H1 (cell line): ENCODE measurements at regions not wholly inside any gene's neighbourhood (a gene's known extent, or its start where the extent isn't known, plus 50 kb on each side); places are given as distances from the start of the nearest gene placed in this dataset.

ENCODE experiments used
- BACH1 ChIP-seq: IDR thresholded peaks from 2 replicates; pipeline ENCODE4 v1.6.1; 2012; ENCODE audit warnings: low read length, improper control_type of control experiment
- BRCA1 ChIP-seq: IDR thresholded peaks from 2 replicates; pipeline ENCODE4 v1.6.1; 2012; ENCODE audit warnings: low read depth, low read length, improper control_type of control experiment
- CEBPB ChIP-seq: IDR thresholded peaks from 2 replicates; pipeline ENCODE4 v1.6.1; 2012; ENCODE audit warnings: low read depth, low read length
- CREB1 ChIP-seq: IDR thresholded peaks from 2 replicates; pipeline ENCODE4 v1.6.1; 2012; ENCODE audit warnings: inconsistent platforms
- EP300 ChIP-seq, 2 experiments: IDR thresholded peaks; 1 replicate in 1 of 2; 2 replicates in 1 of 2; pipeline ENCODE4 v1.6.1; 2011 to 2012; ENCODE audit warnings: low read depth in 2 of 2, low read length in 2 of 2, mild to moderate bottlenecking in 2 of 2, borderline replicate concordance in 1 of 2, inconsistent platforms in 1 of 2, moderate library complexity in 1 of 2
- EZH2 ChIP-seq: fragments of 200-600 bp; sonication (generic); IDR thresholded peaks from 2 replicates; pipeline ENCODE4 v1.7.1; 2012; ENCODE audit warnings: low read depth, mild to moderate bottlenecking, moderate library complexity, low read length, inconsistent platforms; ENCODE audit not compliant: severe bottlenecking
- PHF8 ChIP-seq: fragments of 200-600 bp; sonication (generic); conservative IDR thresholded peaks from 2 replicates; pipeline ENCODE4 v1.7.1; 2012; ENCODE audit warnings: low read depth, mild to moderate bottlenecking, inconsistent platforms, low read length, moderate library complexity
- POLR2A ChIP-seq, 2 experiments: IDR thresholded peaks; 1 replicate in 1 of 2; 2 replicates in 1 of 2; pipeline ENCODE4 v1.6.1; 2011; ENCODE audit warnings: low read depth in 2 of 2, low read length in 2 of 2, mild to moderate bottlenecking in 2 of 2; ENCODE audit errors: control extremely low read depth in 1 of 2
- POLR2AphosphoS5 ChIP-seq: IDR thresholded peaks from 2 replicates; pipeline ENCODE4 v1.6.1; 2011; ENCODE audit warnings: low read depth, low read length
- YY1 ChIP-seq: IDR thresholded peaks from 2 replicates; pipeline ENCODE4 v1.6.1; 2011; ENCODE audit warnings: low read depth, mild to moderate bottlenecking, low read length
- TF ChIP-seq, protein P1 (sequence below), 3 experiments: IDR thresholded peaks; 1 replicate in 2 of 3; 2 replicates in 1 of 3; pipeline versions ENCODE4 v1.5.1 to v1.6.1; 2011; ENCODE audit warnings: low read length in 3 of 3, mild to moderate bottlenecking in 3 of 3, inconsistent platforms in 2 of 3, low read depth in 1 of 3, moderate library complexity in 1 of 3; ENCODE audit not compliant: insufficient read depth in 1 of 3; ENCODE audit errors: control extremely low read depth in 1 of 3
- TF ChIP-seq, protein P2 (sequence below): IDR thresholded peaks from 2 replicates; pipeline ENCODE4 v1.6.1; 2011; ENCODE audit warnings: low read length, improper control_type of control experiment
- TF ChIP-seq, protein P3 (sequence below): IDR thresholded peaks from 2 replicates; pipeline ENCODE4 v1.6.1; 2012; ENCODE audit warnings: inconsistent platforms

DNA sequence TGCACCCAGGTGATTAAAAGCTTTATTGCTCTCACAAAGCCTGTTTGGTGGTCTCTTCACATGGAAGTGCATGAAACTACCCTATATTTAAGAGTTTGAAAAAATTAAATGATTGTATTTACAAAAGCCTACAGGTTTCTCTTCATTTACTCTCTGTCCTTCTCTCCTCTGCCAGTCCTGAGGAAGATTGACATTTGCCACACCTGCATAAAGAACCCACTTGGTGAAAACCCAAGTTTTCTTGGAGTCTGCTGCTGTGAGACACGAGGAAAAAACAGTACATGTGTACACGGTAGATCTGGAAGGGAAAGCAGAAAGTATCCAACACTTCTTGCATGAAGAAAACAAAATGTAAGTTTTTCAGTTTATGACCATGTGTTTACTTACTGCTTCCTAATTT is 994.4 kb upstream of the POT1 start:
- TF ChIP-seq EP300 (IDR thresholded peaks at IDR 0.05; ENCODE audit: borderline replicate concordance in 1 of 2, low read depth in 2 of 2, low read length in 2 of 2) (no peak), POLR2A (IDR thresholded peaks at IDR 0.05; ENCODE audit: control extremely low read depth in 1 of 2, low read depth in 2 of 2, low read length in 2 of 2) (no peak), EZH2 (no peak), POLR2AphosphoS5 (no peak), PHF8 (no peak), CEBPB (no peak), YY1 (no peak), CREB1 (no peak), BRCA1 (no peak), BACH1 (no peak)
- TF ChIP-seq, protein P1, sequence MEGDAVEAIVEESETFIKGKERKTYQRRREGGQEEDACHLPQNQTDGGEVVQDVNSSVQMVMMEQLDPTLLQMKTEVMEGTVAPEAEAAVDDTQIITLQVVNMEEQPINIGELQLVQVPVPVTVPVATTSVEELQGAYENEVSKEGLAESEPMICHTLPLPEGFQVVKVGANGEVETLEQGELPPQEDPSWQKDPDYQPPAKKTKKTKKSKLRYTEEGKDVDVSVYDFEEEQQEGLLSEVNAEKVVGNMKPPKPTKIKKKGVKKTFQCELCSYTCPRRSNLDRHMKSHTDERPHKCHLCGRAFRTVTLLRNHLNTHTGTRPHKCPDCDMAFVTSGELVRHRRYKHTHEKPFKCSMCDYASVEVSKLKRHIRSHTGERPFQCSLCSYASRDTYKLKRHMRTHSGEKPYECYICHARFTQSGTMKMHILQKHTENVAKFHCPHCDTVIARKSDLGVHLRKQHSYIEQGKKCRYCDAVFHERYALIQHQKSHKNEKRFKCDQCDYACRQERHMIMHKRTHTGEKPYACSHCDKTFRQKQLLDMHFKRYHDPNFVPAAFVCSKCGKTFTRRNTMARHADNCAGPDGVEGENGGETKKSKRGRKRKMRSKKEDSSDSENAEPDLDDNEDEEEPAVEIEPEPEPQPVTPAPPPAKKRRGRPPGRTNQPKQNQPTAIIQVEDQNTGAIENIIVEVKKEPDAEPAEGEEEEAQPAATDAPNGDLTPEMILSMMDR (IDR thresholded peaks at IDR 0.05; ENCODE audit: control extremely low read depth in 1 of 3, insufficient read depth in 1 of 3, low read depth in 1 of 3, low read length in 3 of 3) = no peak
- TF ChIP-seq, protein P2, sequence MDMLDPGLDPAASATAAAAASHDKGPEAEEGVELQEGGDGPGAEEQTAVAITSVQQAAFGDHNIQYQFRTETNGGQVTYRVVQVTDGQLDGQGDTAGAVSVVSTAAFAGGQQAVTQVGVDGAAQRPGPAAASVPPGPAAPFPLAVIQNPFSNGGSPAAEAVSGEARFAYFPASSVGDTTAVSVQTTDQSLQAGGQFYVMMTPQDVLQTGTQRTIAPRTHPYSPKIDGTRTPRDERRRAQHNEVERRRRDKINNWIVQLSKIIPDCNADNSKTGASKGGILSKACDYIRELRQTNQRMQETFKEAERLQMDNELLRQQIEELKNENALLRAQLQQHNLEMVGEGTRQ = no peak
- TF ChIP-seq, protein P3, sequence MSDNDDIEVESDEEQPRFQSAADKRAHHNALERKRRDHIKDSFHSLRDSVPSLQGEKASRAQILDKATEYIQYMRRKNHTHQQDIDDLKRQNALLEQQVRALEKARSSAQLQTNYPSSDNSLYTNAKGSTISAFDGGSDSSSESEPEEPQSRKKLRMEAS = no peak
